Suppressor macrophage (primary cell): ENCODE measurements at regions not wholly inside any gene's neighbourhood (a gene's known extent, or its start where the extent isn't known, plus 50 kb on each side); places are given as distances from the start of the nearest gene placed in this dataset.
"Not testable (repeated sequence)": the region's sequence is repeated elsewhere in the genome, so short reads cannot be mapped to it uniquely, and the experiment has no call there.

Experiments used
- DNase-seq, 4 experiments: peaks; one replicate each; pipeline ENCODE4 v3.0.0-alpha.2; 2020 to 2022

GRCh38 chr11:86167499-86168164, 76.9 kb upstream of the EED start:
- DNase-seq = no peak

GRCh38 chr11:86166287-86166686, 78.3 kb upstream of the EED start:
- DNase-seq = not testable (repeated sequence)

DNA sequence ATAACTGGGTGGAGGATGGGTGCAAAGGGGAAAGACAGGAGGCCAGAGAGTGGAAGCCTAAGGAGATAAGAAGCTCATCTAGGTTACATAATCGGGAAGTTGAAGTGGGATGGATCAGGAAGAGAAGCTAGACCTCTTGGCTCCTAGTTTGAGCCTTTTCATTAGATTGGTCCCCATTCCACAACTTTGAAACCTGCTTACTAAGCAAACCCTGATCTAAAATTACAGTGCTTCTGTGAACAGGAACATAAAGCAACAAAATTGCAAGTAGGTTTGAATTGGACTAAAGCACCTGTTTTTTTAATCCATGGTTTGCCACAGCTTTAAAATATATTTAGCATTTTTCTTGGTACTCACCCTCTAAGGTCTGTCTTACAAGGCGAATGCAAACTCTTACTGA, 80.4 kb upstream of the EED start:
- no peak for DNase-seq

GRCh38 chr11:86163221-86163876, 81.2 kb upstream of the EED start:
- DNase-seq = peak; percentile 52 to 86 (median 75)

DNA sequence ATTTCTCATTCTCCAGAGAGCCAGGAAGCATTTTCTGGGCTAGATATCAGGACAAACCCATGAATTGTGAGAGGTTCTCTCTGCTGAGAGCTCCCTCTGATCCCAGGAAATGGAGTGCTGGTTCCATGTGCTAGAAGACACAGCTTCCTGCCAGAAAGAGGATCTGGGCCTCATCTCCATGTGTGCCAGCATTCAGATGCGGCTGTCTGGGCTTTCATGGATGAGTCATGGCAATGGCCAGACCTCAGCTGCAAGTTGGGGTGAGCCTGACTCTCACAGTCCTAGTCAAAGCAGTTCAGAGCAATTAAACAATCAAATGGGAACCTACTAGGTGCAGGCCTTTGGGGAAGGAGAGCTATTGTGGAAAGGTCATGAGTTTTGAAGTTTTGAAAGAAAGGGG, 82.3 kb upstream of the EED start:
- DNase-seq = peak; percentile 85 to 95 (median 90)

GRCh38 chr11:86161837-86162236, 82.7 kb upstream of the EED start:
- peak; percentile 31 to 70 (median 58) for DNase-seq

DNA sequence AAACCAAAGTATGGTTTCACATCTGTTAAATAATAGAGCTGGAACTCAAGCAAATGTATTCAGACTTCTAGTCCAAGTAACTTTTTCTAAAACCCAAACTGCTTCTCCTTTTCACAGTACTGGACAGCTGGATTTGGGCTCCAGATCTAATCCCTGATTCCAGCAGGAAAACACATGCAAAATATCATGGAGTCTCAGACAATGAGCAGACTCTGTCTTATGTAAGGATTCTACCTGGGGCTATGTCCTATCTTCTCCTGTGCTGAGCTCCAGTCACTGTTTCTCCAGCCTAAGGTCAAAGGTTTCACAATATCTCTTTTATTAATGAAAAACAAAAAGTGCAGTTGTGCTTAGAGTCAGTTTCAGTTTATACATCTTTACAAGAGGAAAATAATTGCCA, 83.2 kb upstream of the EED start:
- DNase-seq = no peak

GRCh38 chr11:86160541-86161149, 83.9 kb upstream of the EED start:
- DNase-seq = no peak

DNA sequence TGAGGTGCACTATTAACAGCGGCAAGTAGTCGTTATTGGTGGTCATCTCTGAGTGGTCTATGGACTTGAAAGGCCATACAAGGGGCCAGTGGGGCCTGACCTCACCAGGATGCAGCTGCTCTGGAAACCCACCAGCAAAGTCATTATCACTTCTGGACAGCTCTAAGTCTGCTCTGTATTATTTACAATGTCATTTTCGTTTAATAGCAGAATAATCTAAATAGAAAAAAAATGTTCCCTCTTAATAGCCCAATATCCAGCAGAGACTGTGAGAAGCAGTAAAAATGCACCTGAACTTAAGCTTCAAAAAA, 85.0 kb upstream of the EED start:
- no peak for DNase-seq

- DNase-seq = no peak
These were observed 85.6 kb upstream of the EED start for GRCh38 chr11:86158704-86159580.

GRCh38 chr11:86157797-86158378, 86.7 kb upstream of the EED start:
- DNase-seq = no peak

- DNase-seq = peak; percentile 32 to 72 (median 66)
These were observed 87.6 kb upstream of the PICALM start for GRCh38 chr11:86156397-86156955.

- DNase-seq = no peak
These were observed 86.4 kb upstream of the PICALM start for GRCh38 chr11:86155200-86155844.

- no peak for DNase-seq
These were observed 84.6 kb upstream of the PICALM start for GRCh38 chr11:86153439-86153838.

- no peak for DNase-seq
These were observed 84.0 kb upstream of the PICALM start for GRCh38 chr11:86152901-86153300.

- no peak for DNase-seq
These were observed 83.3 kb upstream of the PICALM start for GRCh38 chr11:86152006-86152862.

- DNase-seq = peak in 2 of 4 experiments; percentile 27 to 34
These were observed 82.5 kb upstream of the PICALM start for GRCh38 chr11:86151174-86152005.

DNA sequence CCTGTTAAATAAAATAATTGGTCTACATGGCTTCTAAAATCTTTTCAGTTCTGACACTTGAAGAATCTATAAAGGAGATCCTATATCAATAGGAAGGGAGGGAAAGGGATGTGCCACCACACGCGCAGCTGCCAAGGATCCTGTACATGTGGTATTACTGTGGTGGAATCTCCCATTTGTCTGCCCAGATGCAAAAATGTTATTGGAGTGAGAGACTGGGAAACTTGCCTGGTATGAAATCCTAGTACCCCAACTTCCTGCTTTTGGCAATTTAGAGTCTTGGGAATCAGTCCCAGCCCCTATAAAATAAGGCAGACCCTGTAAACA, 81.9 kb upstream of the PICALM start:
- no peak for DNase-seq

GRCh38 chr11:86149792-86150191, 80.9 kb upstream of the PICALM start:
- no peak for DNase-seq

GRCh38 chr11:86148345-86148747, 79.5 kb upstream of the PICALM start:
- DNase-seq = no peak
